Endothelial cell (in vitro differentiated cells): ENCODE measurements at regions not wholly inside any gene's neighbourhood (a gene's known extent, or its start where the extent isn't known, plus 50 kb on each side); places are given as distances from the start of the nearest gene placed in this dataset.

Source experiments
- DNase-seq: peaks from one replicate; pipeline ENCODE4 v3.0.0; 2021; ENCODE audit warnings: low spot score
- H3K27ac Mint-ChIP-seq: one replicate; pipeline ENCODE4 v1.8.0; 2021; ENCODE audit warnings: mixed read lengths, inconsistent platforms; ENCODE audit not compliant: unreplicated experiment
- H3K27me3 Mint-ChIP-seq: one replicate; pipeline ENCODE4 v1.8.0; 2021; ENCODE audit warnings: mild to moderate bottlenecking, moderate library complexity, mixed read lengths, inconsistent platforms; ENCODE audit not compliant: unreplicated experiment
- H3K36me3 Mint-ChIP-seq: one replicate; pipeline ENCODE4 v1.8.0; 2021; ENCODE audit warnings: mild to moderate bottlenecking, low read depth, mixed read lengths, inconsistent platforms; ENCODE audit not compliant: unreplicated experiment
- H3K4me1 Mint-ChIP-seq: one replicate; pipeline ENCODE4 v1.8.0; 2021; ENCODE audit warnings: mild to moderate bottlenecking, mixed read lengths, inconsistent platforms; ENCODE audit not compliant: unreplicated experiment
- H3K4me3 Mint-ChIP-seq: one replicate; pipeline ENCODE4 v1.8.0; 2021; ENCODE audit warnings: mild to moderate bottlenecking, mixed read lengths, inconsistent platforms; ENCODE audit not compliant: unreplicated experiment
- H3K9me3 Mint-ChIP-seq: one replicate; pipeline ENCODE4 v1.8.0; 2021; ENCODE audit warnings: mixed read lengths, inconsistent platforms; ENCODE audit not compliant: unreplicated experiment
- CTCF ChIP-seq: fragments of 200-600 bp; sonication (generic); IDR thresholded peaks from one replicate; pipeline ENCODE4 v1.5.0; 2021; ENCODE audit warnings: antibody characterized with exemption; ENCODE audit not compliant: unreplicated experiment

- no peak for DNase-seq
- H3K9me3 Mint-ChIP-seq = no peaks in the 10 kb centered on the region
- no peak for TF ChIP-seq CTCF
- H3K4me3 Mint-ChIP-seq = no peak overlapping the region
- no peaks in the 10 kb centered on the region for H3K27me3 Mint-ChIP-seq
- no peaks in the 10 kb centered on the region for H3K4me1 Mint-ChIP-seq
- H3K27ac Mint-ChIP-seq = no peak overlapping the region
- no peaks in the 10 kb centered on the region for H3K36me3 Mint-ChIP-seq
Measured at GRCh38 chr3:150105886-150106612, 135.4 kb upstream of the PFN2 start.

GRCh38 chr3:150105025-150105424 is 134.3 kb upstream of the PFN2 start:
- no peak overlapping the region for H3K4me3 Mint-ChIP-seq
- H3K27me3 Mint-ChIP-seq = peaks cover 1% of the 10 kb centered on the region
- no peaks in the 10 kb centered on the region for H3K9me3 Mint-ChIP-seq
- no peaks in the 10 kb centered on the region for H3K36me3 Mint-ChIP-seq
- H3K4me1 Mint-ChIP-seq = no peaks in the 10 kb centered on the region
- H3K27ac Mint-ChIP-seq = no peak overlapping the region
- no peak for TF ChIP-seq CTCF
- DNase-seq = no peak

GRCh38 chr3:150104564-150104963 is 133.9 kb upstream of the PFN2 start:
- Mint-ChIP-seq H3K36me3 (no peaks in the 10 kb centered on the region), H3K4me1 (no peaks in the 10 kb centered on the region), H3K9me3 (no peaks in the 10 kb centered on the region), H3K27ac (no peak overlapping the region), H3K4me3 (no peak overlapping the region), H3K27me3 (peaks cover 1% of the 10 kb centered on the region)
- no peak for DNase-seq
- no peak for TF ChIP-seq CTCF

GRCh38 chr3:150101016-150101415 is 130.3 kb upstream of the PFN2 start:
- no peak for TF ChIP-seq CTCF
- Mint-ChIP-seq H3K27me3 (peaks cover 1% of the 10 kb centered on the region), H3K4me1 (peaks cover 3% of the 10 kb centered on the region), H3K4me3 (no peak overlapping the region), H3K27ac (no peak overlapping the region), H3K9me3 (no peaks in the 10 kb centered on the region), H3K36me3 (no peaks in the 10 kb centered on the region)
- DNase-seq = no peak

GRCh38 chr3:150098621-150099020 is 127.9 kb upstream of the PFN2 start:
- Mint-ChIP-seq H3K27me3 (peaks cover 1% of the 10 kb centered on the region), H3K36me3 (no peaks in the 10 kb centered on the region), H3K4me1 (peaks cover 3% of the 10 kb centered on the region), H3K9me3 (no peaks in the 10 kb centered on the region), H3K4me3 (no peak overlapping the region), H3K27ac (no peak overlapping the region)
- TF ChIP-seq CTCF = no peak
- DNase-seq = no peak
